Hippocampal formation (tissue), 2 donors: ENCODE measurements at regions not wholly inside any gene's neighbourhood (a gene's known extent, or its start where the extent isn't known, plus 50 kb on each side); places are given as distances from the start of the nearest gene placed in this dataset.
A peak's percentile ranks its signal among the peaks of the same experiment; 100 is the strongest.
"Not testable (repeated sequence)": the region's sequence is repeated elsewhere in the genome, so short reads cannot be mapped to it uniquely, and the experiment has no call there.

ENCODE experiments used
- DNase-seq, 2 donors: peaks; one replicate each; lab custom pipeline; 2025; lab: John Stamatoyannopoulos, UW

DNA sequence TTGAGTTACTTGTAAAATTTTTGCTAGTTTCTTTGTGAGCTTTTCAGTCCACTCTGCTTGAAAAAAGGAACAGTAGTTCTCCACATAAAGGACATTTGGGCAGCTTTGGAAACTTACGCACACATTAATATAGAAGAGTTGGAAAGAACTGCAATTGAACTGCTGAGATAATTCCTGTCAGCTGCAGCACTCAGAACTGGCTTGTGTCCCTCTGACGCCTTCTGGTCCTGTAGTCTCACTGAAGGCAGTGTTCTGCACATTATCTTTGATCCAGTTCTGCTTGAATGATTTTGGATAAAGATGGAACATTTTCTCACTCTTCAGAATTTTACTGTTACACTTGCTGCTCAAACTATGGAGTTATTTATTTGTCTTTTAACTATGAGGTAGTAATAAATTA lies 901.9 kb downstream of the OTOL1 start:
- DNase-seq, result peak in 1 of 2 donors; percentile 3

DNA sequence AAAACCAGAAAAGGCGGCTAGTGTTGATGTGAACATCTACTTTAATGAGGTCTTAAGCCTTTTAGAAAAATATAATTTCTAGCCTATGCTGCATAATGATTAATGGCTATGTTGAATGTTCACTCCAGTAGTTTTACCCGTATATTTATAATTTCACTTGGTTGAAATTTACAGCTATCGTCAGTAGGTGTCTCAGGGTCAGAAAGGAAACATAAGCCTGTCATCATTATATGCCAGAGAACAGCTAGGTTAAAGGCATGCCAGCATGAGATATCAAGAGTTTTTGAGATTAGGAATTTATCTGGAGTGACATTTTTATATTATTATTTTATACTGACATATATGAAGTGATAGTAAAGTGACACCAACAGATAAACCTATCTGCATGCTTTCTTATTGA lies 904.1 kb downstream of the OTOL1 start:
- no peak for DNase-seq

DNA sequence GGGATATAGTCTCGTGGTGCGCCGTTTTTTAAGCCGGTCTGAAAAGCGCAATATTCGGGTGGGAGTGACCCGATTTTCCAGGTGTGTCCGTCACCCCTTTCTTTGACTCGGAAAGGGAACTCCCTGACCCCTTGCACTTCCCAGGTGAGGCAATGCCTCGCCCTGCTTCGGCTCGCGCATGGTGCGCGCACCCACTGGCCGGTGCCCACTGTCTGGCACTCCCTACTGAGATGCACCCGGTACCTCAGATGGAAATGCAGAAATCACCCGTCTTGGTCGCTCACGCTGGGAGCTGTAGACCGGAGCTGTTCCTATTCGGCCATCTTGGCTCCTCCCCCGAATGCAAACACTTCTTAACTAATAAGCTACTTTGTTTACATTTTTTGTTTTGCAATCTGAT lies 914.9 kb downstream of the OTOL1 start:
- DNase-seq, result not testable (repeated sequence)

DNA sequence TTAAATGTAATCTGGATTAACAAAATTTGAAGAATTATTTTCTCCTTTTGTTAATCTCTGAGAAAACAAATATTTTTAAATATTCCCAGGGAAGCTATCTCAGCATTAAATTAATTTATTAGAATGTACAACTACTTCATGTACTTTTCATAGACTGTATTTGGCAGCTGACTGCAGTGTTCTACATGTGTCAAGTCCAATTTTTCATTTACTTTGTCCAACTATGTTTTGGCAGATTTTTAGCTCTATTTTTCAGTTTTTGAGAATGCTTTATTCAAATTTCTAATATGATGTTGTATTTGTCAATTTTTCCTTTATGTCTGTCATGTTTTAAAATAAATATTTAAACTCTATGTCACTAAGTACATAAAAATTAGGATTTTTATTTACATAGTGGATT lies 925.1 kb downstream of the OTOL1 start:
- DNase-seq, result no peak

DNA sequence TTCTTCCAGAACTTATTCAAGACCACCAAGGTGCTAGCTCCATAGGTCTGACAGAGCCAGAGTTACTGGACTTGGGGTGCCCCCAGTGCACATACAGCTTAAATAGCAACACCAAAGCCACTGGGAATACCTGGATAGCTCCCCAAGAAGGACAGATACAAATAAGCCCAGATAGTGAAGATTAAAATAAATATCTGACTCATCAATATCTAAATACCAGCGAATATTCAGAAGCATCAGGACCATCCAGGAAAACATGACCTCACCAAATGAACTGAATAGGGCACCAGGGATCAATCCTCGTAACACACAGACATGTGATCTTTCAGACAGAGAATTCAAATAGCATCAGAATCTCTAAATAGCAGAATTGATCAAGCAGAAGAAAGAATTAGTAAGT lies 931.6 kb downstream of the OTOL1 start:
- no peak for DNase-seq

DNA sequence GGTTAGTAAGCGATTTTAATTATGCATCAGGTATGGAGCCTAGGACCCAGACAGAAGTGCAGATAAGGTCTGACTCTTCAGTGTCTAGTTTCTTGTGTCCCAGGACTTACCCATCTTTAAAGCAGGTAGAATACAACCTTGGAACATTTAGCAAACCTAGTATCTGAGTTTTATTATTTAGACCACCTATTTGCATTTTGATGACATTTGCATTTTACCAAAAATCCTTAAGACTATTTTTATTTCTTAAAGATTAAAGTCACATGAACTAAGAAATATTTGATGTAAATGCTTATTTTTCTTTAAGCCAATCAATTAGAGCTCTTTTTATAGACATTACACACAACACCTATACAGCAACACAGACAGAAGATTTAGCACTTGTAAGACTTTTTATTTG lies 939.1 kb downstream of the OTOL1 start:
- no peak for DNase-seq

DNA sequence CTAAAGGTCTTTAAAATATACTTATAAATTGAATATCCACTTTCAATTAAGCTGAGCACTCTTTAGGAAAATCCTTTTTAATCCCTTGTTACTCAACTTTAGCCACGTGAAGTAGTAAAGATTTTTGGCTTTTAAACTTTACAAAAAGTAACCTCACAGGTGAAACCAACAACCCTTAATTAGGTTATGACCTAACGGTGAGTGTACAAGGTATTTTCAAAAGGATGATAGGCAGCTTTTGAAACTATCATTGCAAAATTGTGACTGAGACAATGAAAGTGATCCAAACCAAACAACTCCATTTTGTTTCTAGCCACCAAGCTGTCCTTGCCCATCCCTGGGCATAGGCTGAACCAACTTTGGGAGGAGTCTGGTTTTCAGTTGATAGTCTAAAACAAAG lies 940.2 kb downstream of the OTOL1 start:
- no peak for DNase-seq

DNA sequence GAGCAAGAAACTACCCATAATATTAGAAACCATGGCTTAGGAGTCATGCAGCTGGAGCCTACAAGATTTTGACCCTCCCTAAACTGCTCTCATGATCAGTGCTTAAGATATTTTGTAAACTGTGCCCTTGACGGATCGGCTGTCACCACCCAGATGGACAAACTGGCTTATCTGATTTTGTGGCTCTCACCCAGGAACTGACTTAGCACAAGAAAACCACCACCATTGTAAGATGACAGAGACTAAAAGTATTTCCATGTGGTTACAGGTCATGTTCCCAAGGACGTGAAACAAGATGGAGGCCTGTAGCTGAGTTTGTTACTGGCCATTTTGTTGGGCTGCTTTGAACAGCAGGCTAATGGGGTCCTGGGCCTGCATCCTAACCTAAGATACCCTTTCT lies 940.9 kb downstream of the OTOL1 start:
- no peak for DNase-seq

DNA sequence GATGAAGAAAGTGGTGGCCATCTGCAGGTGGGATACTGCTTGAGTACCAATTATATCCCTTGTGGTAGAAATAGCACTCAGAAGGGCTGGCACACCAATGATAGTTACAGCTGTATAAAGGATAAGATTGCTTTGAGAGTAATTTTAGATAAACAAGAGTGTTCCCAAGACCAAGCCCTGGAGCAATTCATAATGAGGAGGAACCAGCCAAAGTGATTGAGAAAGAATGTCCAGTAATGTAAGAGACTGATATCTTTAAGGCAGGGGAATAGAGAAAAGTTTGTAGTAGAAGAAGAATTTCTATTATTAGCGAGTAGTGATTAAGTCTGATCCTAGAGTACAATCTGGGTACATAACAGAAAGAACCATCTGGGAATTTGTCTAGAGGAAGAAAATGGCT lies 945.1 kb downstream of the OTOL1 start:
- DNase-seq, result no peak

DNA sequence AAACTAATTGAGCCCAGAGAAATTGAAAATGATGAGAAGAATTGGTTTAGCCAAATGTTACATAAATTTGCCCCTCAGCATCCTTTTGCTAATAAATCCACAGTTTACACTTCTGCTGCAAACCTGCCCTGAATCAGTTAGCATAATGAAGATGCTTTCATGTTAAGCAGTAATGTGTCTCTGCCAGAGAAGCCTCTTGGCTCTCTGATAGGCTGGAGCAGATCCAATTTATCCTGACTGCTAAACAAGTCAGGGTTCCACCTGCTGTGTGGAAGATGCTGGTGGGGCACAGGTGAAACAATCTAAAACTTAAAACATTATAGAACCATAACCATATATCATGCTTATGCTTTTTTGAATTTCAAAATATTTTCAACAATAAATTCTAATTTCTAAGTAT lies 946.8 kb downstream of the OTOL1 start:
- DNase-seq, result no peak

DNA sequence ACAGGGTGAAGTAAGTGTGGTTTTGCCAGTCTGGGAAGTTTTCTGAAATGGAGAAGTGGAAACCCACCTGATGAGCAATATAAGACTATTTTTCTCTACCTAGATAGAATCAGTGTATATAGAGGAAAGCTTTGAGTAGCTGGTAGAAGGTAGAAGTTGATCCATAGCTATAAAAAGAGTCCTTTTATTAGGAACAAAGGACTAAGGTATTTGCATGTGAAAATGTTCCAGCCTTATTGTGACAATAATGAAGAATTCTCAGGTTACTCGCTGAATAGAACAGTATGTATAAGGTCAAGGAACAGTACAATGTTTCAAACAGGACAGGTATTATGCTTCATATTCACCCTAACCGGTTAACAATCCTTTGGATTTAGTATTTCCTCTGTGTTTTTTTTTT lies 972.2 kb downstream of the OTOL1 start:
- no peak for DNase-seq

DNA sequence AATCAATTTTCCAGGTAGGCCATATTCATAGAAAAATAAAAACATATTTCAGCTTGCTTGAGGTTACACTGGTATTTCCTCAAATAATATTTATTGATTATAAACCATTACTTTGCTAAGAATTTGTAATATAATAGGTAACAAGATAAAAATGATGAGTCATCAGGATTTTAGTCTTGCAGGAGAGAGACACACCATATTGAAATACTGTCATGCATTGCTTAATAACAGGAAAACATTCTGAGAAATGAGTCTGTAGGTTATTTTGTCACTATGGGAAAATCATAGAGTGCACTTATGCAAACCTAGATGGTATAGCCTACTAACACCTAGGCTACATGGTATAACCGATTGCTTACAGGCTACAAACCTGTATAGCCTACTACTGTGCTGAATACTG lies 990.5 kb downstream of the OTOL1 start:
- DNase-seq, result no peak

DNA sequence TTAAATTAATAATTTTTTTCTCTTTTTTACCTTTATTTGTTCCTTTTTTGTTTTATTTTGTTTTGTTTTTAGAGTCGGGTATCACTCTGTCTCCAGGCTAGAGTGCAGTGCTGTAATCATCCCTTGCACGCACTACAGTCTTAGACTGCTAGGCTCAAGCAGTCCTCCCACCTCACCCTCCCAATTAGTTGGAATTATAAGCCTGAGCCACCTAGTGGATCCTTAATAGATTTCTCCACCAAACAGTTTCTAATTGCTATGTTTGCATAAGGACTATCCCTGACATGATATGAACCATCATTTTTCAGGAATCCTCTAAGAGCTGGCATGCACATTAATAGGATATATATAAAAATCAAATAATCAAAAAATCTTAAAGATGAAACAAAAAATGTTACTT lies 993.2 kb downstream of the OTOL1 start:
- DNase-seq, result no peak

DNA sequence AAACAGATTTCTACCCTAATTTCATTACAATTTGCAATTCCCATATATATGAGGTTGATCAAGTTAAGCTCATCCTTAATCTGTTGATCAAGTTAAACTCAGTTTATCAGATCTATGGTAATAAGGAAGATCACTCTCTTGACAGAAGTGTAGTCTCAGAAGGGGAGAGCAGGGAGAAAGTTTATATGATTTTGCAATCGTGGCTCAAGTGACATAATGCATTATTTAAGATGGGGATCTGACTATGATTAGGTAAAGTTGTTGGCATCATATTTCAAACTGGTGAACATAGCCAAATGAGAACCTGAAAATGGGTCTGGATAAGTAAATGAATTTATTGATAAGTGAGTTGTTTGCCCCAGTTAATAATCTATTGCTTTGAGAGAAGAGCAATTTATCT lies 995.3 kb downstream of the OTOL1 start:
- no peak for DNase-seq

DNA sequence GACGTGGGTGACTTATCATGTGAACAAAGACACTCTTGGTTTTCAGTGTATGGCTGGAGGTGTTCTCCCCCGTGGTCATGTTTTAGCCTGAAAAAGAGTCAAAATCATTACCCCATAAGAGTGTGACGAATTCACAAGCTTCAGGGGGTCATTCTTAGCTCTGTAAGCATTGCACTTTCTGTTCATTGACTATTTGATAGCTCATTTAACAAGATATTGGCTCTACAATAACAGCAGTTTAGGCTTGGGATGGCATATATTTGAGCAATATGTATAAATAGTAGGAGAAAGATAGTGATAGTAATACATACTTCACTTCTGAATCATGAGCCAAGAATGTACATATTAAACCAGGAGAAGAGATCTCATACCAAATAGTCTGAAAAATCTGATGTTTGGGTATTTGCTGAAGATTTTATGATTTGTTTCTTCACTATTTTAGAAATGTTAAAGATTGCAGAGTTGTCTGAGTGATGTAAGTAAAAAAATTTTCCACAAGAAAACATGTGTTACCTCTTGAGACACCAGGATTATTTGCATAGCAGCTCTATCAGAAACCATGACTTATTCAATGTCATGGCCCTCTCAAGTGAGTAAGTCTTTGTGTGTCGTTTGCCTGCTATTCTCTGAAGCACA lies 996.0 kb downstream of the OTOL1 start:
- no peak for DNase-seq

DNA sequence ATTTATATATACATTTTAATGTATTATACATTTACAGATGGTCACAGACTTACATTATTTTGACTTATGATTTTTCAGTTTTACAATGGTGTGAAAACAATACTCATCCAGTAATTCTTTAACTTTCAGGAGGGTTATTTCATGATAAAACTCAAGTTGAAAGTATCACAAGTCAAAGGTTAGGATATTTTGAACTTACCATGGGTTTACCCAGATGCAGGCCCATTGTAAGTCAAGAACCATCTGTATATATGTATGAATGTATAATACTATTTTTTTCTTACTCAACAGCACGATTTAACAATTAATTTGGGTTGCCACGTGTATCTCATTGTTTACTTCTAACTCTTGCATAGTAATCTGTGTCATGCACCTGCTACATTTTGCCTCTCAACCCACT lies 1002.0 kb downstream of the OTOL1 start:
- no peak for DNase-seq

DNA sequence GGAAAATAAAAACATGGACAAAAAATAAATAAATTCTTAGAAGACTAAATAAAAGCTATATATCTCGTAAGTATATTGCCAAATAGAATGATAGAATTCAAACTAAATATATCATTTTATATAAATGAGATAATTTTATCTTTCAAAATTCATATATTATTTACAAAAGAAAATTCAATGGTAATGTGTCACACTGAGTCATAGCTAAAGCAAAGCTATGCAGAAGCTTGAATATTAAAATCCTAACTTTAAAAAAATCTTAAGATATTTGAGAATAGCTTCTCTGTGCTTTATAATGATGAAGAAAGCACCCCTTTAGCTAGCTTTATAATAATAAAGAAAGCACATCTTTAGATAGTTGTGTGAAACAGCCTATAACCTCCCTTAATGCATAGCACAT lies 1010.8 kb downstream of the OTOL1 start:
- DNase-seq, result no peak

DNA sequence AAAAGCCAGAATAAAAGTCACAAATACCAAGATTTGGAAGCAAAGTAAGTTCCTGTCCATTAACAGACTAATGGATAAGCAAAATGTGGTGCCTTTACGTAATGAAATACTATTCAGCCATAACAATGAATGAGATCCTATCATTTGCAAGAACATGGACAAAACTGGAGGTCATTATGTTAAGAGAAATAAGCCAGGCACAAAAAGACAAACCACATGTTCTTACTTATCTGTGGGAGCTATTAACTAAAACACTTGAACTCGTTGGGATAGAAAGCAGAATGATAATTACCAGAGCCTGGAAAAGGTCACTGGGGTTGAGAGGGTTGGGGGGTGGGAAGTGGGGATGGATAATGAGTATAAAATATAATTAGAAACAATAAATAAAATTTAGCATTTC lies 1015.9 kb downstream of the OTOL1 start:
- no peak for DNase-seq

DNA sequence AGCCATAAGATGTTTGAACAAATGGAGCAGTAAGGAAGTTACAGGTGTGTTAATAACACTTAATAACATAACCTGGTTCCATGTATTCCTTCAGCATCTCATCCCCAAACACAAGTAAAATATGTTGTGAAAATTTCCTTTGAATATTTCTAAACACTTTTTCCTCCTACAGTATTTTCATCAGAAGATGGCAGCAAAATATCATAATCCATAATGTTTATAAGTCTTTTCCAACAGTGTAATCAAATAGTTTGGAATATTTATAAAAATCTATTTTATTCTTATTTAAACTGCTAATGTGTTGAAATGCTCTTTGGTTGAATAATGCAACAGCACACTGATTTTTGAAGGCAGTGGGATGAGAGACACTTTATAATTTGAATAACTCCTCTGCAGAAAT lies 1020.5 kb downstream of the OTOL1 start:
- no peak for DNase-seq

DNA sequence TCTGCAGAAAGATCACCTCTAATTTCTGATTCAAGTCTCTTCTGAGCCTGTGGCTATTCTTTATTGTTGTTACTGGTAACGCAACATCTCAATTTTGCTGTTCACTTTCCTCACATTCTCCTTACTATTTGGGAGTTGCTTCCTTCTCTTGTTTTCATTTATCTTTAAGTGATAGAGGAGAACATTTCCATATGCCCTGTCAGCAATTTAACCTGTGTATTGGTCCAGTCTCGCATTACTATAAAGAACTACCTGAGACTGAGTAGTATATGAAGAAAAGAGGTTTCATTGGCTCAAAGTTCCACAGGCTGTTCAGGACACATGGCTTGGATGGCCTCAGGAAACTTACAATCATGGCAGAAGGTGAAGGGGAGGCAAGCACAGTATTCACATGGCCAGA lies 1025.1 kb downstream of the OTOL1 start:
- no peak for DNase-seq

DNA sequence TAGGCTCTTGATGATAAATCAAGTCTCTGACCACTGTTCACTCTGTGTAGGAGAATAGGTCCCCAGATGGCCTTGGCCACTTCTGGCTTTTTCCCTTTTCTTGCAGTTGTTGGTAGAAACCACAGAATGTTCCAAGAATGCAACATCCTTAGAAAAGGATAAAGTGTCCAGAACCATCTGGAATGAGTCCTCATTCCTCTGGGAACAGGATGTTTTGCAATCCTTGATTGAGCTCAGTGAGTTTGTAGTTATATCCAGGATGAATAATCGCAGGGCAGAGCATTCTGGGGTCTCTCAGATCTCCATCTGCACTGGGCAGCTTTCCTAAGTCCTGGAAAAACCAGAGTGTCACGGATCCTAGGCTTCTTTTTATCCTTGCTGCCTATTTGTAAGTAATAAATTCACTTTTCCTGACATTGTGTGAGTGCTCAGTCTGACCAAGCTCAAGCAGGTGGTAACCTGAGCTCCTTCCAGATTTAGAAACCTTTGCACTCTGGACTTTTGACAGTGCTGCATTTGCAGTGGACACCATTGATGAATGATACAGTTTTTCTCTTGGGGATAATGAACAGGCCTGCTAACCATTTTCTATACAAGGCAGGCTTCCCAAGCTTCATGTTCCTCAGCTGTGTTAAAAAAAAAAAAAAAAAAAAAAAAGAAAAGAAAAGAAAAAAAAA lies 1028.6 kb downstream of the OTOL1 start:
- no peak for DNase-seq

DNA sequence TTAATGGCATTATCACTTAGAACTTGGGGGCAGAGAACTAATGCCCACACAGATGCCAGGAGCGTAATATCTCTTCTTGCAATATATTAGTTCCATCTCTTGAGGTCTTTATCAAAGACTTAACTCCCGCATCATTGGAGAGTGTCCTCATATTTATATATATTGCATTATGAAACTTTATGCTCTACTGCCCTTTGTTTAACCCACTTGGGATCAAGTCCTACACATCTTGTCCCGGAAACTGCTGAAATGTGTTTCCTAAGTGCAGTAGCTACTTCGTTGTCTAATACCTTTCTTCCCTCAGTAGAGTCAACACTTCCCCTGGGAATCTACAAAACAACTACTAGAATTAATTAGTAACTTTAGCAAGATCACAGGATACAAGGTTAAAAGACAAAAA lies 1029.2 kb downstream of the OTOL1 start:
- DNase-seq, result no peak

DNA sequence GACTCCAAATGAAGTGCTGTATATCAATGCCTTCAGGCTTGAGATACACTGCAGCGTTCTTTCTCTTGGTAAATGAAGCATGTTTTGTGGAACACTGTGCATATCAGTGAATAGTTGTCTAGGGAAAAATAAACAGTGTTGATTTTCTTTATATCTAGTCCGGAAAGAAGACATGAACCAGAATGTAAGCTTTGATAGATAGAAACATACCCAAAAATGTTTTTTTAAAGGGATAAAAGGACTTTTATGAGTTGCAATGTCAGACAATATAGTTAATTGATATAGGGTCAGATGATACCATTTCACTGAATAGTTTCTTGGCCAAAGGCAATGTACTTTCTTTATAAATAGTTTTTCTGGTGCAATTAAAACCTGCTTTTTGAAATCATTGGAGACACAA lies 1037.8 kb downstream of the OTOL1 start:
- no peak for DNase-seq

DNA sequence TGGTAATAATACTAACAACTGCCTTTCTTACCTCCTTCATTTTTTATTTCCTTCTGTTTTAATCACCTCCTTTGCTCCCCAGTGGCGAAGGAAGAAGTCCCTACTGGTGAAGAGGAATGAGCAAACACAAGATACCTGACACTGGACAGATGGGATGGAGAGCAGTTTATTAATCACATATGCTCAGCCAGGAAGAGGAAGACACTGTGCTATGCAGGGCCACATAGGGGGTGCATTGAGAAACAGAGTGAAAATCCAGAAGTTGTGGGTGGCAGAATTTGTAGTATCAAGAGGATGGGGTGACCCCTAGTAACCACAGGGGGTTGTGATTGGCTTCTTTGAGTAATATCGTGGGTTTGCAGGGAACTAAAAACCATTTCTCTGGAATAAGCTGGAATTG lies 1041.9 kb downstream of the OTOL1 start:
- DNase-seq, result no peak
